H9 (cell line): ENCODE measurements at regions not wholly inside any gene's neighbourhood (a gene's known extent, or its start where the extent isn't known, plus 50 kb on each side); places are given as distances from the start of the nearest gene placed in this dataset.

Experiments used
- DNase-seq: peaks from one replicate; pipeline ENCODE4 v3.0.0-alpha.2; 2017
- H2AFZ ChIP-seq: one replicate; pipeline ENCODE4 v1.6.1; 2013; ENCODE audit warnings: mild to moderate bottlenecking, low read length, control low read depth, moderate library complexity
- H2AK5ac ChIP-seq: 2 replicates; pipeline ENCODE4 v1.6.1; 2013; ENCODE audit warnings: low read length, control low read depth, mixed read lengths; ENCODE audit not compliant: insufficient read length
- H2BK120ac ChIP-seq: one replicate; pipeline ENCODE4 v1.6.1; 2013; ENCODE audit warnings: low read depth, mild to moderate bottlenecking, low read length, control low read depth, inconsistent platforms; ENCODE audit not compliant: poor library complexity, severe bottlenecking
- H2BK12ac ChIP-seq: 2 replicates; pipeline ENCODE4 v1.6.1; 2013; ENCODE audit warnings: low read length, control low read depth, mixed read lengths, low read depth; ENCODE audit not compliant: insufficient read length
- H2BK15ac ChIP-seq: 2 replicates; pipeline ENCODE4 v1.6.1; 2013; ENCODE audit warnings: low read depth, low read length, control low read depth
- H2BK20ac ChIP-seq: one replicate; pipeline ENCODE4 v1.6.1; 2013; ENCODE audit warnings: low read depth, mild to moderate bottlenecking, low read length, control low read depth, inconsistent platforms; ENCODE audit not compliant: poor library complexity, severe bottlenecking
- H2BK5ac ChIP-seq: 2 replicates; pipeline ENCODE4 v1.6.1; 2013; ENCODE audit warnings: low read length, control low read depth, mixed read lengths; ENCODE audit not compliant: insufficient read length
- H3K14ac ChIP-seq: 2 replicates; pipeline ENCODE4 v1.6.1; 2013; ENCODE audit warnings: low read length, control low read depth; ENCODE audit not compliant: insufficient read depth
- H3K18ac ChIP-seq: 2 replicates; pipeline ENCODE4 v1.6.1; 2013; ENCODE audit warnings: low read depth, mild to moderate bottlenecking, mixed read lengths, low read length, control low read depth; ENCODE audit not compliant: insufficient read length
- H3K23ac ChIP-seq: 2 replicates; pipeline ENCODE4 v1.6.1; 2013; ENCODE audit warnings: low read length, control low read depth, mixed read lengths, low read depth; ENCODE audit not compliant: insufficient read length
- H3K23me2 ChIP-seq: 2 replicates; pipeline ENCODE4 v1.6.1; 2013; ENCODE audit warnings: low read depth, mild to moderate bottlenecking, mixed read lengths, low read length, control low read depth; ENCODE audit not compliant: insufficient read length, poor library complexity, severe bottlenecking
- H3K27ac ChIP-seq: 2 replicates; pipeline ENCODE4 v1.5.1; 2013; ENCODE audit warnings: low read length, control low read depth, mixed read lengths, low read depth; ENCODE audit not compliant: insufficient read length
- H3K27me3 ChIP-seq: 2 replicates; pipeline ENCODE4 v1.6.1; 2013; ENCODE audit warnings: low read length, control low read depth, inconsistent platforms; ENCODE audit not compliant: insufficient read depth
- H3K4ac ChIP-seq: 2 replicates; pipeline ENCODE4 v1.6.1; 2013; ENCODE audit warnings: low read depth, mild to moderate bottlenecking, control low read depth, inconsistent platforms, low read length, moderate library complexity
- H3K4me1 ChIP-seq: 2 replicates; pipeline ENCODE4 v1.6.1; 2013; ENCODE audit warnings: low read length, control low read depth, inconsistent platforms; ENCODE audit not compliant: insufficient read depth
- H3K4me2 ChIP-seq: 2 replicates; pipeline ENCODE4 v1.6.1; 2013; ENCODE audit warnings: low read length, control low read depth, mixed read lengths; ENCODE audit not compliant: insufficient read length, insufficient read depth
- H3K56ac ChIP-seq: 2 replicates; pipeline ENCODE4 v1.6.1; 2013; ENCODE audit warnings: low read depth, mild to moderate bottlenecking, mixed read lengths, low read length, control low read depth; ENCODE audit not compliant: insufficient read length
- H3K79me1 ChIP-seq: 2 replicates; pipeline ENCODE4 v1.6.1; 2013; ENCODE audit warnings: low read depth, mild to moderate bottlenecking, moderate library complexity, low read length, control low read depth, inconsistent platforms; ENCODE audit not compliant: insufficient read depth, poor library complexity, severe bottlenecking
- H3K79me2 ChIP-seq: 2 replicates; pipeline ENCODE4 v1.6.1; 2013; ENCODE audit warnings: low read length, control low read depth, inconsistent platforms; ENCODE audit not compliant: insufficient read depth
- H3K9ac ChIP-seq: 2 replicates; pipeline ENCODE4 v1.6.1; 2013; ENCODE audit warnings: low read length, control low read depth, mixed read lengths; ENCODE audit not compliant: insufficient read length; ENCODE audit errors: extremely low read depth
- H3K9me3 ChIP-seq: one replicate; pipeline ENCODE4 v1.6.1; 2013; ENCODE audit warnings: low read depth, low read length, inconsistent platforms; ENCODE audit not compliant: control insufficient read depth
- H3T11ph ChIP-seq: one replicate; pipeline ENCODE4 v1.6.1; 2013; ENCODE audit warnings: mild to moderate bottlenecking, low read length, control low read depth, inconsistent platforms
- H4K20me1 ChIP-seq: one replicate; pipeline ENCODE4 v1.6.1; 2013; ENCODE audit not compliant: control insufficient read depth, insufficient read length, insufficient read depth
- H4K5ac ChIP-seq: 2 replicates; pipeline ENCODE4 v1.6.1; 2013; ENCODE audit warnings: low read depth, mild to moderate bottlenecking, mixed read lengths, low read length, control low read depth; ENCODE audit not compliant: insufficient read length
- H4K8ac ChIP-seq: replicated peaks from 2 replicates; pipeline ENCODE4 v1.6.1; 2013; ENCODE audit warnings: low read length, control low read depth, mixed read lengths, low read depth; ENCODE audit not compliant: insufficient read length
- H4K91ac ChIP-seq: 2 replicates; pipeline ENCODE4 v1.6.1; 2013; ENCODE audit warnings: low read depth, mild to moderate bottlenecking, moderate library complexity, mixed read lengths, low read length, control low read depth; ENCODE audit not compliant: insufficient read length
- H3K27ac Mint-ChIP-seq, 3 experiments: 2 replicates in 2 of 3; 3 replicates in 1 of 3; pipeline ENCODE4 v1.8.0; 2020 to 2021; ENCODE audit warnings: mixed read lengths in 3 of 3, mild to moderate bottlenecking in 1 of 3, moderate library complexity in 1 of 3
- H3K27me3 Mint-ChIP-seq: 2 replicates; pipeline ENCODE4 v1.8.0; 2021; ENCODE audit warnings: low read depth, mild to moderate bottlenecking, moderate library complexity, mixed read lengths
- H3K36me3 Mint-ChIP-seq, 3 experiments: 2 replicates in 2 of 3; 3 replicates in 1 of 3; pipeline ENCODE4 v1.8.0; 2020 to 2021; ENCODE audit warnings: low read depth in 3 of 3, mixed read lengths in 3 of 3; ENCODE audit not compliant: insufficient read depth in 1 of 3
- H3K4me1 Mint-ChIP-seq, 2 experiments: 2 replicates each; pipeline ENCODE4 v1.8.0; 2020; ENCODE audit warnings: mixed read lengths in 2 of 2
- H3K4me3 Mint-ChIP-seq, 2 experiments: 2 replicates in 1 of 2; 3 replicates in 1 of 2; pipeline ENCODE4 v1.8.0; 2020 to 2021; ENCODE audit warnings: mild to moderate bottlenecking in 2 of 2, mixed read lengths in 2 of 2, moderate library complexity in 1 of 2
- H3K9me3 Mint-ChIP-seq, 2 experiments: 2 replicates in 1 of 2; 3 replicates in 1 of 2; pipeline ENCODE4 v1.8.0; 2020; ENCODE audit warnings: mild to moderate bottlenecking in 2 of 2, mixed read lengths in 2 of 2, moderate library complexity in 1 of 2
- CTCF ChIP-seq: fragments of 200-600 bp; sonication (generic); conservative IDR thresholded peaks from 3 replicates; pipeline ENCODE4 v1.8.0; 2021; ENCODE audit warnings: antibody characterized with exemption, mild to moderate bottlenecking
- WGBS: extraction: QIAGEN DNeasy Blood & Tissue Kit; methylation state at CpG from one replicate; pipeline ENCODE4 v1.1.7; 2013; ENCODE audit warnings: missing lambda C conversion rate, low lambda C conversion rate, mixed read lengths; ENCODE audit not compliant: insufficient read length; ENCODE audit errors: extremely low coverage; 5-methylcytosine and 5-hydroxymethylcytosine counted together

- no peak overlapping the region for H3K23ac ChIP-seq
- no peak overlapping the region for H2BK120ac ChIP-seq
- H3K36me3 Mint-ChIP-seq: no peaks in the 10 kb centered on the region
- no peak overlapping the region for H2BK20ac ChIP-seq
- H2BK15ac ChIP-seq: no peak overlapping the region
- no peak overlapping the region for H3T11ph ChIP-seq
- no peak overlapping the region for H3K27ac ChIP-seq
- H2BK12ac ChIP-seq: no peak overlapping the region
- no peak overlapping the region for H2AFZ ChIP-seq
- H3K56ac ChIP-seq: no peak overlapping the region
- H4K20me1 ChIP-seq: no peaks in the 10 kb centered on the region
- no peak overlapping the region for H4K91ac ChIP-seq
- H3K79me1 ChIP-seq: no peaks in the 10 kb centered on the region
- H4K5ac ChIP-seq: no peak overlapping the region
- peaks cover 8 to 10% of the 10 kb centered on the region in 2 experiments for H3K4me1 Mint-ChIP-seq
- H3K9ac ChIP-seq: no peak overlapping the region
- no peak overlapping the region for H3K14ac ChIP-seq
- no peak for TF ChIP-seq CTCF
- H3K9me3 Mint-ChIP-seq: no peaks in the 10 kb centered on the region
- no peak overlapping the region for H3K4me3 Mint-ChIP-seq
- H3K18ac ChIP-seq: no peak overlapping the region
- no peak overlapping the region for H4K8ac ChIP-seq
- H3K23me2 ChIP-seq: no peaks in the 10 kb centered on the region
- DNase-seq: no peak
- H2AK5ac ChIP-seq: no peak overlapping the region
- H3K4me1 ChIP-seq: no peaks in the 10 kb centered on the region; the same call in 1 of the 2 replicates
- H2BK5ac ChIP-seq: no peak overlapping the region
- H3K27me3 ChIP-seq: peaks cover 2% of the 10 kb centered on the region; the same call in 1 of the 2 replicates
- H3K79me2 ChIP-seq: no peaks in the 10 kb centered on the region
- H3K4me2 ChIP-seq: no peak overlapping the region
- H3K27me3 Mint-ChIP-seq: no peaks in the 10 kb centered on the region; the same call in none of the 2 replicates
- no CpG with 5 or more reads among the region's 3 CpGs for WGBS
- no peaks in the 10 kb centered on the region for H3K9me3 ChIP-seq
- H3K4ac ChIP-seq: no peak overlapping the region
- H3K27ac Mint-ChIP-seq: no peak overlapping the region
Measured at GRCh38 chr12:114894076-114894475, 210.1 kb upstream of the TBX3 start.
